GM19438 (cell line): ENCODE measurements at regions not wholly inside any gene's neighbourhood (a gene's known extent, or its start where the extent isn't known, plus 50 kb on each side); places are given as distances from the start of the nearest gene placed in this dataset.
A peak's percentile ranks its signal among the peaks of the same experiment; 100 is the strongest.

Experiments used
- ATAC-seq: cut with Tn5 transposase; IDR thresholded peaks from one replicate; pipeline ENCODE4 v1.9.1; 2021; ENCODE audit warnings: low read depth; ENCODE audit not compliant: unreplicated experiment

DNA sequence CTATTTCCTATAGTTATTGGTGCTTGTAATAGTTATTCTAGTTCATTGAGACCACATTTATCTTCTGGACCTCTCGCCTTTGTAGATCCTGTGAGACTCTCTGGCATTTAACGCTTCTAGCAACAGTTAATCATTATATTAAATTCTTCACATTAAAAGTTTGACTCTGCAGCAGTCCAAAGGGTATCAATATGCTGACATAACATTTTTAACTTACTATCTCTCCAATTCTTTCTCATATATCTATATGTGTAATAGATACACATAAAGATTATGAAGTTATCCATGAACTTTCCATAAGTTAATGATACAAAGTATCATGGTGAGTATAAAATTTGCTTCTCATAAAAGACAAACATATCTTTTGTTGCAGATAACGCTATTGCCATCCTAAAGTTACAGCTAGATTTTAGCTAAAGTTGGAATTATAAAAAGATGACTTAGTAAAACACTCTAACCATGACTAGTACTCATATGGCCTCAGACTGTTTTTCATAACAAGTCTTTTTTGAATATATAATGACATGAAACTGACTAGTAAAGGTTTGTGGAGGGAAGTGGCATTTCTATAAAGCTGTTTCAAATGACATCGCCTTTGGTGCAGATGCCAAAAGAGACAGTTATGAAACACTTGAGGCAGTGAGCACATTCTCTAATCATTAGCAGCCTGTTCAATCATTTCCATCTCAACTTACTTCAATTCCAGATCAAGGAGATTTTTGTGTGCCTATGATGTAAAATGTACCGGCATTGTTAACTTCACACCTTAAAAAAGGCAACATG, 379.3 kb upstream of the CBLB start:
- ATAC-seq: no peak

DNA sequence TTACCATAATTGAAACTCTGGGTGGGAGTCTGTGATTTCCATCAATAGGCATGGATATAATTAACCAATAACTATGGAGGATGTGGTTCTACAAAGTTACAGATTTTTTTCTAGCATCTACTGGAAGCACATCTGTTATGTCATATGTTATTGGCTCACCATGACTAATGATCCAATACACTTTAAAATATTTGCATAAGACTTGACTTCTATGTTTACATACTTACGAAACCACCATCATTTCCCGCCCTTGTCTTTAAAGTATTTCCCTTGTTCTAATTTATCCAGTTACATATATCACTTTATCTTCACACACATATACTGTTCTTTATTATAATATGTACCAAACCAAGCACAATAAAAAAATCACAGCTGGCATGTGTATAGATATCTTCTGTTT, 380.3 kb upstream of the CBLB start:
- ATAC-seq: no peak

DNA sequence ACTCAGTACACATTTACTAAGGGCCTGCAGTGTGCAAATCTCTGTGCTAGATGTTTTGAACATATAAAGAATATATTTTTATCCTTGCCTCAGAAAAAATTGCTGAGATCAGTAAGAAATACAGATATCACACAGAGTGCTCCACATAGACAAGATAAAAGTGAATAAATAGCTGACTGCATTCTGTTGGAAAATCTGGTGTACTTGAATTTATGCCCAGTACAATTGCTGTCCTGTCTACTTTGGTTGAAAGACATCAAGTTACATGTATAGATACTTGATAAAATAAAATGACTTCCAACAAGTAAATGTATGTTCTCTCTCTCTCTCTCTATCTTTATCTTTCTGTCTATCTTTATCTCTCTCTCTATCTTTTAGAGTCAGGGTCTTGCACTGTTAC, 381.2 kb upstream of the CBLB start:
- no peak for ATAC-seq

DNA sequence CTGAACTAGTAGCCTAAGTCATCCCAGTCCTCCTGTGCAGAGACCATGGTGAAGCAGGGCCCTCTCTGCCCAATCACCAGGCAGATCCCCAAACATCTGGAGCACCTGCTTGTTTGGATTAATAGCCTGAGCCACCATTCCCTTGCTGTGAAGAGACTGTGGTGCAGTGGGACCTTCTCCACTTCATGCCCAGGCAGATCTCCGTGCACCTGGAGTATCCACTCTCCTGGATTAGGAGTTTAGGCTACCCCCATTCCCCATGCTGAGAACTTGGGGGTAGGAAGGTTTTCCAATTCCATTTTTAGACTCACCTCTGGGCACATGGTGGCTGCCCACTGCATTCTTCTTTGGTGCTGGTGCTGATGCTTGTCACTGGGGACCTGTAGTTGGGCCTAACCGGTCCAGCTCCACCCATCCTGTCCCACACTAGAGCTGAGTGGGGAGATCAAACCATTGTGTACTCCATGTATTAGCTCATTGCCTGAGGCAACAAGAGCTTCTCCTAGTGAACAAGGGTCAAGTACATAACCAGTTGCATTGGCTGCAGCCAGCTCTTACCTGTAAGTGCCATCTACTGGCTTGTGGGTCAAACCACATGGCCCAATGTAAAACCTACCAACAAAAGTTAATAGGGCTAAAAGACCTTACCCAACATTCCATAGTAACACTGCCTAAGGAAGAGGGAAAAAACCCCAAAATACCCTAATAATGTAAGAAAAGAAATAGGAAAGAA, 382.5 kb upstream of the CBLB start:
- ATAC-seq: no peak

DNA sequence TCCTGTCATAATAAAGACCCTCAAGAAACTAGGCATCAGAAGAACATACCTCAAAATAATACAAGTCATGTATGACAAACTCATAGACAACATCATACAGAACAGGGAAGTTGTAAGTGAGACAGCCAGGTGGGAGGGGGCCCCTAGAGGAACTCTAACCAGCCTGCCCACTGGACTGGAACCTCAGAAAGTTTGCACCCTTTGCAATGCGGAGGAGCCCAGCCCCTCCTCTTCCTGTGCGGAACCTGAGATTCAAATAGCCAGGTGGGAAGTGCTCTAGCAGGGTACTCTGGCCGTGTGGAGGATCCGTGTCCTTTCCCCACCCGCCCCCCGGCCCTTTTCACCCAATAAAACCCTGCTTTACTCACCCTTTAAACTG, 387.0 kb upstream of the CBLB start:
- peak; percentile 96 for ATAC-seq

DNA sequence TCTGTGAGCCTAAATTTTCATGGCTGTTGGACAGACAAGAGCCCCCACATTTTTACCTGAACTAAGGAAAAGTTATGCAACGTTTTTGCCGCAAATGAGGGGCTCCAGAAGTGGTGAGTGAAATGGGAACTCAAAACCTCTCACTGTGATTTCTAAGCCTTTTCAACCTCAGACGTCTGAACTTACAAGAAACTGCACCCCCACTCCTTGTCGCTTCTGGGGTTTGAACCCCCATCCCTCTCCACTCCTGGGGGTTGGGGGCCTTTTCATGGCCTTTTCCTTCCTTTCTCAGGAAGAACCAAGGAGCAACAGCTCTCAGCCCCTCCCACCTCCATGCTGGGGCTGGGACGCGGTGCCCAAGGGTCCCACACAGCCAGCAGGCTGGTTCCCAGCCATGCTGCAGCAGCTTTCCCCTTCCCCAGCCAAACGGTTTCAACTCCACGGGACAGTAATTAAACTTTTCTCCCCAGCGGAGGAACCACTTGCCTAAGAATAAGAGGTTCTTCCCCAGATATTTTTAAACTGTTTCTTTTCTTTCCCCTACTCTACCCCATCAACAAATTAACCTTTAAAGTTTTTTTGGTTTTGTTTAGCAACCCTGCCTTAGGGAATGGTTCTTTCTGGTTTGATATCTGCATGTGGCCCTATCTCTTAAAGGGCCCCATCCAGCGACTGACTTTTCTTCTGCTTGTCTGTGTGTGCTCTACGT, 387.6 kb upstream of the CBLB start:
- ATAC-seq: peak; percentile 25

DNA sequence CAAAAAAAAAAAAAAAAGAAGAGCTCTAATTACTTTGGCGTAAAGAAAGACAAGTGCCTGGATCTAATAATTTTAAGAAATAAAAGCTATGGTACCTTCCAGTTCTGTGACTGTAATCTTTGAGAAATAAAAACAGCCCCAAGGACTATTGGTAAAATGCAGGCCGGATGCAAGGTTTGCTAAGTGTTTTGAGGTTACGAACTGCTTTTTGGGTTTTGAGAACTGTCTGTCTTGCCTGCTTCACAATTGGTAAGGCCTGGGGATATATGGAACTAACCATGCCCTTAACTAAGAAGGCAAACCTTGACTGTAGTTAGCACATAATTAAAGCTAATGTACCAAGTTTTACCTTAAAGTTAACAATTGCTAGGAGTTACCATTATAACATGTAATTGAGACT, 388.4 kb upstream of the CBLB start:
- ATAC-seq: no peak

DNA sequence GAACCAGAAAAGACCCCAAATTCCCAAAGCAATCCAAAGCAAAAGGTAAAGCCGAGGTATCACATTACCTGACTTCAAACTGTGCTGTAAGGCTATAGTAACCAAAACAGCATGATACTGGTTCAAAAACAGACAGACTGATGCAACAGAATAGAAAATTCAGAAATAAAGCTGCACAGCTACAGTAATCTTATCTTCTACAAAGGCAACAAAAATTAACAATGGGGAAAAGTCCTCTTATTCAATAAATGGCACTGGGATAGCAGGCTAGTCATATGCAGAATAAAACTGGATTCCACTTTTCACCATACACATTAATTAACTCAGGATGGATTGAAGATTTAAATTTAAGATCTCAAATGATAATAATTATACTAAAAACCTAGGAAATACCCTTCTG, 392.6 kb upstream of the CBLB start:
- ATAC-seq: no peak

DNA sequence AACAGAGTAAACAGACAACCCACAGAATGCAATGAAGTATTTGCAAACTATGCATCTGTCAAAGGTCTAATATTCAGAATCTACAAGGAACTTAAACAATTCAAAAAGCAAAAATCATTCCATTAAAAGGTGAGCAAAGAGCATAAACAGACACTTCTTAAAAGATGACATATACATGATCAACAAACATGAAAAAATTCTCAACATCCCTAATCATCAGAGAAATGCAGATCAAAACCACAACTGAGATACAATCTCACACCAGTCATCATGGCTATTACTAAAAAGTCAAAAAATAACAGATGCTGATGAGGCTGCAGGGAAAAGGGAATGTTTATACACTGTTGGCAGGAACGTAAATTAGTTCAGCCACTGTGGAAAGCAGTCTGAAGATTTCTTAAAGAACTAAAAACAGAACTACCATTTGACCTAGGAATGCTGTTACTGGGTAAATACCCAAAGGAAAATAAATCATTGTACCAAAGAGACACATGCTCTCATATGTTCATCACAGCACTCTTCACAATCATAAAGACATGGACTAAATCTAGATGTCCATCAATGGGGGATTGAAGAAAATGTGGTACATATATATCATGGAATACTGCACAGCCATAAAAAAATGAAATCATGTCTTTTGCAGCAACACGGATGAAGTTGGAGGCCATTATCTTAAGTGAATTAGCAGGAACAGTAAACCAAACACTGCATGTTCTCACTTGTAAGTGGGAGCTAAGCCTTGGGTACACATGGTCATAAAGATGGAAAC, 393.3 kb upstream of the CBLB start:
- ATAC-seq: no peak

DNA sequence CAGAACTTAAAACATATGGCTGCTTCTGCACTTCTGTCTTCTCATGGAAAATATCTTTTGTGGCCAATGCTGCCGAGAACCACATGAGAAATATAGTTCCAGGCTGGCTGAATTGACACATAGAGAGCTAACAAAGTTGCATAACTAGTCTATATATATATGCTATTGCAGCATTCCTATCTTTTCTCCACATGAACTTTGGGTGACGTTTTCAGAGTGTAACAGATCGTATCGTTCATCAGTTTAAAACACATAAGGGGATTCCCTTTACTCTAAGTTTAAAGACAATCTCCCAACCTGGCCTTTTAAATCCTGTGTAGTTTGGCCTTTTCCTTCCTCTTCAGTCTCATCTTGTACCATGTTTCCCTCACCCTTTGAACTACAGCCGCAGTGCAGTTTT, 394.2 kb upstream of the CBLB start:
- ATAC-seq: no peak

DNA sequence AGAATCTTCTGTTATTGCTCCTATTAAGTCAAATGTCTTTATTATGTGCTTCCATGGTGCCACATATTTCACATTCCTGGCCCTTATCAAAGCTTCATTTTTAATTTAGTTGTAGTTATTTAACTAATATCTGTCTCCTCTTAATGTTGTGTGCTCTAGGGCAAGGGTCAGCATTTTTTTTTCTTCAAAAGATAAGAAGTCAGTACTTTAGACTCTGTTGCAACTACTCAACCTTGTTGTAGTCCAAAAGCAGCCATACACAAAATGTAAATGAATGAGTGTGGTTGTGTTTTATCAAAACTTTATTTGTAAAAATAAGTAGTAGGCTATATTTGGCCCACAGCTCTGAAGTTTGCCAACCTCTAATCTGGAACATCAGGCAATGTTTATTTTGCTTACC, 394.7 kb upstream of the CBLB start:
- ATAC-seq: no peak

DNA sequence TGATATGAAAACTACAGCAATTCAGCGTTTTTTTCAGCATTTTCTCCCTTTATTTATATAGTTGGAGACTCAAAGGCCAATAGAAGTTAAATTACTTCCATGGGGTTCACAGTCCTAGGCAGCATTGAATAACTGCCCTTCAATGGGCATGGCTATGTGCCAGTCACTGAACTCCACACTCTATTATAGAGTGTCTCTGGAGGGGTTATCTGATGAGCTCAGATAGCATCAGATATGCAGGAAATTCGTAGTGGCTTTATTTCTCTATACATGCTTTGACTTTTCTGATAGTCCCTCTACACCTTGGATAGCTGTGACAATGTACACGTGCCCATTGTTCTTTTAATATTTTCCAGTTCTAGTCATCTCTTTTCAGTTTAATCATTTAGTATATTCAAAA, 396.9 kb upstream of the CBLB start:
- no peak for ATAC-seq

DNA sequence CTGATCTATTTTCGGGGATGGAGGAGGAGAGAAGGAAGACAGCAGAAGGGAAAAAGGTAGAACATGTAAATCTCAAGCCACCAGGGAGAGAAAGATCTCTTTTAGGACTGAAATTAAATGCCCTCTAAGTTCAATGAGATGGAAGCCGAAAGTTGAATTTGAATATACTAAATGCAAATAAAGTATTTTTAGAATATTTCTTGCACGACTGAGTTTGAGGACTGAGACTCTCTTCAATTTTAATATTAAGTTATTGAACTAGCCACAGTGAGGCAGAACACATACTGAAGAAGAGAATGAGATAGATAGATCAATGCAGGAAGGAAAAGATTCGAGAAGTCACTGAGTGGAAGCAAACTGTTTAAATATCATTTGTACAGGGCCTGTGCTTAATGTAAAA, 399.9 kb upstream of the CBLB start:
- ATAC-seq: no peak

DNA sequence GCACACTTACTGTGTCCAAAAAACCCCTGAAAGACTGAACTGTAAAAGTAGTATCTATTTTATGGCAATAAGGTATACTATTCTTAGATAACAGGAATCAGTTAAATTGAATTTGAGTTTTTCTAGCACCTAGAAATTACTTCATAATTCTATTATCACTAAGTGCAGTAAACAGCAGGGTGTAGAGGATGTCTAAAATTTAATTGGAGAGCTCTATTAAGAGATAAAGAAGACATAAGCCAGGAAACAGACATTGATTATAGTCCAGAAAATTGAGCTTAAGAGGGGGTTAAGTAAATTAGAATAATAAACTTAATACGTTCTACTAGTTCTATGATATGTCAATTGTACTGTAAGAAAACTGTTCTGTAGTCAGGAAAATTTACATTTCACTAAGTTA, 403.5 kb upstream of the CBLB start:
- ATAC-seq: no peak

DNA sequence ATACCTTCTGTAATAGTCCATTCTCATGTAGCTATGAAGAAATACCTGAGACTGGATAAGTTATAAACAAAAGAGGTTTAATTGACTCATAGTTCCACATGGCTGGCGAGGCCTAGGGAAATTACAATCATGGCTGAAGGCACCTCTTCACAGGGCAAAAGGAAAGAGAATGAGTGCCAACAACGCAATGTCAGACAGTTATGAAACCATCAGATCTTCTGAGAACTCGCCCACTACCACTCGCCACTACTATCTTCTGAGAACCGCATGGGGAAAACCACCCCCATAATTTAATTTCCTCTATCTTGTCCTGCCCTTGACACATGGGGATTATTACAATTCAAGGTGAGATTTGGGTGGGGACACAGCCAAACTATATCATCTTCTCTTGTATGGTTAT, 406.8 kb upstream of the CBLB start:
- no peak for ATAC-seq

DNA sequence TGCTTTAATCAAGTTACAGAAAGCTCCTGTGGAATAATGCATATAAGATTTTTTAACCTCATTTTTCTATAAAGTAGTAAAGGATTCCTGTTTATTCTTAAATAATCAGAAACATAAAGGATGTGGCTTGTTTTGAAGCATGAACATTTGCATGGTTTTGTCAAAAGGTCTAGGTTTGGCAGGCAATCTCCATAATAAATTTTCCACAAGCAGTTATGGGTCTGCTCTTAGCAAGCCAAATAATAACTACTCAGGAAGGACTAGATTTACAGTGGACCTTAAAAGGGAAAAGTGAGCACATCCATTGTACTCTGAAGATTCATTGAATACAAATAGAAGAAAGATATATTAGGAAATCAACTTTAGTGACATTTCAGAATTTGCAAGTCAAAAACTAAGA, 407.3 kb upstream of the CBLB start:
- no peak for ATAC-seq

DNA sequence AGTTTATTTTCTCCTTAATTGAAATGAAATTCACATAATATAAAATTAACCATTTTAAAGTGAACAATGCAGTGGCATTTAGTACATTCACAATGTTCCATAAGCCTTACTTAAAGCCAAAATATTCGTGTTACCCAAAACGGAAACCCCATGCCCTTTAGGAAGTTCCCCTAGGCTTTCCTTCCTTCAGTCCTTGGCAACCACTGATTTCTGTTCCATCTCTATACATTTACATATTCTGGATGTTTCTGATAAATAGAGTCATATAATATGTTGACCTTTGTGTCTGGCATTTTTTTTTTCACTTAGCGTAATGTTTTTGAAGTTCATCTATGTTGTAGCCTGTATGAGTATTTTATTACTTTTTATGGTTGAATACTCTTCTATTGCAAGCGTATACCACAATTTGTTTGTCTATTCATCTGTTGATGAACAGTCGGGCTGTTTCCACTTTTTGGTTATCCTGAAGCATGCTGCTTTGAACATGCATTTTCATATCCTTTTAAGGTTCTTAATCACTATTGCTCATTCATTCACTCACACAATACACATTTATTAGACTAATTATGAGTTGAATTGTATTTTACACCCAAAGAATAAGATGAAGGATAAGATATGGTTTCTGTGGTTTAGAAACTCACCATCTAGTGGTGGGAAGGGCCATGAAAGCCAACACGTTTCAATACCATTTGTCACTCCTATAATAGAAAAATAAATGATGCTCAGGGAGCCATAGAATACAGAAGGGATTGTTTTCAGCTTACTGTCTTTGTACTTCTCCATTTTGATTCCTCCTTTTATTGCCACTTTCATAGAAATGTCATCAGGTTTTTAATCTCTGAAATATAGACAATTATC, 408.2 kb upstream of the CBLB start:
- ATAC-seq: no peak

DNA sequence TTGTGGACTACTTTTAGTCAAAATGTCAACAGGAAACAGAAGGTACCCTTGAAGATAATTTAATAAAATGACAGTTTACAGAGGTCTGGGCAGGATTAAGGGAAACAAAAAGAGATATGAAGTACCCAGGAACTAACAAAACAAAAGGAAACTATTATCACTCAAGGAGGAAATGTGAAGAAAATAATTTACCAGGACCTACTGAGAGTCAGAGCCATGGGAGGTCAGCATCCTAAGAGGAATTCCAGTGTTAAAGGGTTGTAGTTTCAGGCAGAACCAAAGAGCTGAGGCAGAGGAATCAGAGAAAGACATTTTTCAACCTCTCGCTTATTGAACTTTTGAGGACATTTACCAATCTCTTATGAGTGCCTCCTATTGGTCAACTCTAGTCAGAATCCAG, 408.9 kb upstream of the CBLB start:
- ATAC-seq: no peak

DNA sequence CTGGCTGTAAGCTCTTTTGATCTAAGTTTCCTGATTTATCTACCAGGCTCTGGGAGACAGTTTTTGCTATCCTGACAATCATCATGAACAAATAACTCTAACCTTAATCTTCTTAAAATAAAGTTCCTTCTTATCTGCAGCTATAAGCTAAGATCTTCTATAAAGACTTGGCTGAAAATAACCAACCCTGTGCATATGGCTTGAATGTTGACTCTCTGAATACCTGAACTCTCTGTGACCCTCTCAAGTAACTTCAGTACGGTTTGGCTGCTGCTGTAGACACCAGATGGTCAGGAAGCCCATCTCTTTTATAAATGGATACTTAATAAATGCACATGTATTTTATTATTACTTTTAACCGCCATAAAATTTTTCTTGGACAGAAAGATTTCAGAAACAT, 412.4 kb upstream of the CBLB start:
- ATAC-seq: no peak

DNA sequence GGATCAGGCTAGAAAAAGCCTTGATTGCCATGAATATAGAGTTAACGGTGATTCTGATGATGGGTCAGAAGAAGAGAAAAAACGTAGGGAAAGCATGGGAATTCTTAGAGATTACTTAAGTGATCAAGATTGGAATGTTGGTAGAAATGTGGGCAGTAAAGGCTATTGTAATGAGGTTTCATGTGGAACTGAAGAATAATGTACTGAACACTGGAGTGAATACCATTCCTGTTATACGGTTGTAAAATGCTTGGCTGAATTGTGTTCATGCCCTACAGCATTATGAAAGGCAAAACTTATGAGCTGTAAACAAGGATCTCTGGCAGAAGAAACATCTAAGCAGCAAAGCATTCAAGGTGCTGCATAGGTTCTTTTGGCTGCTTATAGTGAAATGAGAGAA, 414.1 kb upstream of the CBLB start:
- no peak for ATAC-seq
